ENCODE measurements at regions not wholly inside any gene's neighbourhood (a gene's known extent, or its start where the extent isn't known, plus 50 kb on each side); places are given as distances from the start of the nearest gene placed in this dataset.

DNA sequence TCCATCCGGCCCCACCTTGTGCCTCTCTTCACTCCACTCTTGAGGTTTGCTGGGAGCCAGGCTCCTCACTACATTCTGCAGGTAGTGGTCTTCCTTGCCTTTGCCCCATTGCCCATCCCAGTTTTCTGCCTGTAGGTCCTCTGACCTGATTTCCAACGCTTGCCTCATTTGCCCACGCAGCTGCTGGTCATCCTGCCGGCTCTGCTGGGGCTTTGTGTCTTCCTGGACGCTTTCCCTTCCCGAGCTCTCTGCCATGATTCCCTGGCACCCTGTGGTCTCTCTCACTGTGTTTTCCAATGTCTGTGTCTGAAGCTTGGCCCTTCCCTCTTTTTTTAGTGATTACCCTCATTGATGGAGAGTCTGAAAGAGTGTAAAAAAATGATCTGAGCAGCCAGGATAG is 451.6 kb downstream of the UTRN start:
- Histone ChIP-seq H3K4me2 (ENCODE audit: low read depth, low read length, poor library complexity, severe bottlenecking) (no peak overlapping the region), H3K27me3 (ENCODE audit: low read length) (no peaks in the 10 kb centered on the region), H3K27ac (ENCODE audit: low read length) (no peak overlapping the region), H4K20me1 (ENCODE audit: insufficient read depth, low read depth, low read length) (no peaks in the 10 kb centered on the region), H3K4me3 (ENCODE audit: low read length) (no peak overlapping the region), H3K4me1 (ENCODE audit: low read length) (no peaks in the 10 kb centered on the region), H3K9me3 (ENCODE audit: low read length) (no peaks in the 10 kb centered on the region), H2AFZ (ENCODE audit: low read length) (no peak overlapping the region), H3K9me2 (replicated peaks; ENCODE audit: insufficient read depth, low read length) (no peaks in the 10 kb centered on the region), H3K9ac (ENCODE audit: low read length) (no peak overlapping the region), H3K79me2 (ENCODE audit: low read length) (no peaks in the 10 kb centered on the region), H3K36me3 (ENCODE audit: insufficient read depth, low read length) (no peaks in the 10 kb centered on the region)
- DNase-seq, result no peak

DNA sequence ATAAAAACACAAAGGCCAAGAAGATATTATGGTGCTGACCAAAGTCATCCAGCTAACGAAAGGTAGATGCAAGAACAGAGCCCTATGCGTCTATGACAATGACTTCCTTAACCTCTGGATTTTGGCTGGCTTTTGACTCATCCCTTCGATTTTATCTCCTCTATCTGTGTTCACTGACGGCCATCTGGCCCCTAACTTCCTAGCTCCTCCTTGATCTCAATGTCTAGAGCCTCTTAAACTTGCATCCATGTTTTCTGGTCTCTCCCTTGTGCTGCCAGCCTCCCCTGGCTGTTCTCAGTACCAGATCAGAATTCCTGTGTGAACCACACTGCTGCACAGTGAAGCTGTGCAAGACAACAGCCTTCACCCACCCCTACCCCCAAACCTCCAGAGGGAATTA is 452.9 kb downstream of the UTRN start:
- H3K9me3 ChIP-seq (ENCODE audit: low read length), result no peaks in the 10 kb centered on the region
- no peaks in the 10 kb centered on the region for H4K20me1 ChIP-seq (ENCODE audit: insufficient read depth, low read depth, low read length)
- no peaks in the 10 kb centered on the region for H3K4me1 ChIP-seq (ENCODE audit: low read length)
- no peaks in the 10 kb centered on the region for H3K79me2 ChIP-seq (ENCODE audit: low read length)
- H3K9ac ChIP-seq (ENCODE audit: low read length), result no peak overlapping the region
- no peak overlapping the region for H3K4me2 ChIP-seq (ENCODE audit: low read depth, low read length, poor library complexity, severe bottlenecking)
- no peak overlapping the region for H2AFZ ChIP-seq (ENCODE audit: low read length)
- no peak for DNase-seq
- no peaks in the 10 kb centered on the region for H3K27me3 ChIP-seq (ENCODE audit: low read length)
- no peaks in the 10 kb centered on the region for H3K9me2 ChIP-seq (replicated peaks; ENCODE audit: insufficient read depth, low read length)
- H3K4me3 ChIP-seq (ENCODE audit: low read length), result no peak overlapping the region
- H3K36me3 ChIP-seq (ENCODE audit: insufficient read depth, low read length), result no peaks in the 10 kb centered on the region
- no peak overlapping the region for H3K27ac ChIP-seq (ENCODE audit: low read length)

DNA sequence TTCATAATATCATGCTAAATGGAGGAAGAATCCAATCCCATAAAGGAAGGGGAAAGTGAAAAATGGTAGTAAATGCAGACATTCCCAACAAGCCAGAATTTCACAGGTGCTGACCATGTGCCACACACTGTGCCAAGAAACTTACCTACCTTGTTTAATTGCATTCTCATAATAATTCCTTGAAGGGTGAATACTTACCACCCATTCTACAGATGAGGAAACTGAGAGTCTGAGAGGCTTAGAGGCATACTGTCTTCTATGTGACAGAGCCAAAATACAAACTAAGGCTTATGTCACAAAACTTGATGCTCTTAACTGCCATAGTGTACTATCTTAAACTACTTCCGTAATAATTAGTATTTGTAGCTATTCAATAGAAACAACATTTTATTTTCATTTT is 454.7 kb downstream of the UTRN start:
- H3K9ac ChIP-seq (ENCODE audit: low read length), result no peak overlapping the region
- no peaks in the 10 kb centered on the region for H4K20me1 ChIP-seq (ENCODE audit: insufficient read depth, low read depth, low read length)
- H3K27me3 ChIP-seq (ENCODE audit: low read length), result no peaks in the 10 kb centered on the region

DNA sequence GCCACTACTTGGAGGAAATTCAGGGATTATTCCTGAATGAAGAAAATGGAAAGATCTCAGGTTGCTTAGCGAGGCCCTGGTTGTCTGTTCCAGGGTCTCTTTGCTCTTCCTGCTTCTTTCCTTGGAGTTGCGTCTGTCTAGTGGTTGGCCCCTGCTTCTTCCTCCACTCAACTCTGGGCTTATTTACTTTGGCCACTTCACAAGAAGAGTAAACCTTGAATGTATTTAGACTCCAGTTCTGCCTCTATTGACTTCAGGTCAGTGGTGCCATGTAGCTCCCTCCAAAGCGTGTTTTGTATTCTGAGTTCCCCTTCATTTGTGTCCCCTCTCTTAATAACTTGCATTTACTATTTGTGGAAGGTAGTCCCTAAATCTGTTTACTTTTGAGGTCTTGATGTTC is 456.5 kb downstream of the UTRN start:
- Histone ChIP-seq H3K4me3 (ENCODE audit: low read length) (no peak overlapping the region), H3K9me2 (replicated peaks; ENCODE audit: insufficient read depth, low read length) (no peaks in the 10 kb centered on the region), H3K4me1 (ENCODE audit: low read length) (no peaks in the 10 kb centered on the region), H2AFZ (ENCODE audit: low read length) (no peak overlapping the region), H3K79me2 (ENCODE audit: low read length) (no peaks in the 10 kb centered on the region), H3K27ac (ENCODE audit: low read length) (no peak overlapping the region), H3K9me3 (ENCODE audit: low read length) (no peaks in the 10 kb centered on the region), H3K9ac (ENCODE audit: low read length) (no peak overlapping the region), H3K36me3 (ENCODE audit: insufficient read depth, low read length) (no peaks in the 10 kb centered on the region), H3K27me3 (ENCODE audit: low read length) (no peaks in the 10 kb centered on the region), H4K20me1 (ENCODE audit: insufficient read depth, low read depth, low read length) (no peaks in the 10 kb centered on the region), H3K4me2 (ENCODE audit: low read depth, low read length, poor library complexity, severe bottlenecking) (no peak overlapping the region)
- no peak for DNase-seq

More for the DNA sequence above, 454.7 kb downstream of the UTRN start:
- Histone ChIP-seq H3K4me3 (ENCODE audit: low read length) (no peak overlapping the region), H3K4me2 (ENCODE audit: low read depth, low read length, poor library complexity, severe bottlenecking) (no peak overlapping the region), H3K9me3 (ENCODE audit: low read length) (no peaks in the 10 kb centered on the region), H3K9me2 (replicated peaks; ENCODE audit: insufficient read depth, low read length) (no peaks in the 10 kb centered on the region), H2AFZ (ENCODE audit: low read length) (no peak overlapping the region), H3K4me1 (ENCODE audit: low read length) (no peaks in the 10 kb centered on the region), H3K79me2 (ENCODE audit: low read length) (no peaks in the 10 kb centered on the region), H3K36me3 (ENCODE audit: insufficient read depth, low read length) (no peaks in the 10 kb centered on the region), H3K27ac (ENCODE audit: low read length) (no peak overlapping the region)
- no peak for DNase-seq

DNA sequence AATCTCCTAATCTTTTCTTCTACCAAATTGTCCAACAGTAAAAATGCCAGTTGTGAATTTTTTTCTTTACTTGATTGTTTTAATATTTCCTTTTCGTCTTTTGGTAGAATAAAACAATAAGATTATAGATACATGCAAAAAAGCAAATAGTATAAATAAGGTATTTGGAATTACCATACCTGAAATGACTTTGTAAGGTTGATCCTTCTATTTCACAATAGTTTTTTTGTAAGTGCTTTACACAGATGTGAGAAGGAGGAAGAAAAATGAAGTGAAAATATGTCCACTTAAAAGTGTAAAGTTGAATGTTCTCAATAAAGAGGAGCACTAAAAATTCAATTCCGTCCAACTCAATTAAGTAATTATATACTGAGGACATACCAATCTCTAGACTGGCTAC is 457.6 kb downstream of the UTRN start:
- Histone ChIP-seq H3K79me2 (ENCODE audit: low read length) (no peaks in the 10 kb centered on the region), H3K9ac (ENCODE audit: low read length) (no peak overlapping the region), H3K27me3 (ENCODE audit: low read length) (no peaks in the 10 kb centered on the region), H2AFZ (ENCODE audit: low read length) (no peak overlapping the region), H3K9me3 (ENCODE audit: low read length) (no peaks in the 10 kb centered on the region), H3K4me3 (ENCODE audit: low read length) (no peak overlapping the region), H3K4me2 (ENCODE audit: low read depth, low read length, poor library complexity, severe bottlenecking) (no peak overlapping the region), H3K27ac (ENCODE audit: low read length) (no peak overlapping the region), H3K4me1 (ENCODE audit: low read length) (no peaks in the 10 kb centered on the region), H4K20me1 (ENCODE audit: insufficient read depth, low read depth, low read length) (no peaks in the 10 kb centered on the region), H3K36me3 (ENCODE audit: insufficient read depth, low read length) (no peaks in the 10 kb centered on the region), H3K9me2 (replicated peaks; ENCODE audit: insufficient read depth, low read length) (no peaks in the 10 kb centered on the region)
- DNase-seq, result no peak

DNA sequence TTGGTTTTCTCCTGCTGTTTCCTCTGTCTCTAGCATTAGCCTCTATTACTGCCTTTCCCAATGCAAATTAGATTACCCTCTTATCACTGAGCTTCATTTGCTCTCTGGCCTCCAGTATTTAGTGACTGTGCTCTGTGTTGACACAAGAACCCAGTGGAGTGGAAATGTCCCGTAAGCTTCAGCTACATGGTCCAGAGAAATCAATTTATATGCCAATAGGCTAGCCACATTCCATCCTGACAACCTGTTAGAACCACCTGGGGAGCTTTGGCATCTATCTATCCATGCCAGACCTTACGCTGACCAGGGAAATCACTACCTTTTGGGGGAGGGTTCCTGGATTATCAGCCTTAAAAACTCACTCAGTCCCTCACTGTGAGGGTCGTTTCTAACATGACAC is 459.6 kb downstream of the UTRN start:
- no peak overlapping the region for H3K4me3 ChIP-seq (ENCODE audit: low read length)
- H3K9me2 ChIP-seq (replicated peaks; ENCODE audit: insufficient read depth, low read length), result no peaks in the 10 kb centered on the region
- no peaks in the 10 kb centered on the region for H4K20me1 ChIP-seq (ENCODE audit: insufficient read depth, low read depth, low read length)
- H3K79me2 ChIP-seq (ENCODE audit: low read length), result no peaks in the 10 kb centered on the region
- no peak overlapping the region for H2AFZ ChIP-seq (ENCODE audit: low read length)
- DNase-seq, result no peak
- H3K9me3 ChIP-seq (ENCODE audit: low read length), result no peaks in the 10 kb centered on the region
- H3K4me2 ChIP-seq (ENCODE audit: low read depth, low read length, poor library complexity, severe bottlenecking), result no peak overlapping the region
- no peaks in the 10 kb centered on the region for H3K4me1 ChIP-seq (ENCODE audit: low read length)
- no peak overlapping the region for H3K9ac ChIP-seq (ENCODE audit: low read length)
- H3K27ac ChIP-seq (ENCODE audit: low read length), result no peak overlapping the region
- no peaks in the 10 kb centered on the region for H3K27me3 ChIP-seq (ENCODE audit: low read length)
- no peaks in the 10 kb centered on the region for H3K36me3 ChIP-seq (ENCODE audit: insufficient read depth, low read length)

DNA sequence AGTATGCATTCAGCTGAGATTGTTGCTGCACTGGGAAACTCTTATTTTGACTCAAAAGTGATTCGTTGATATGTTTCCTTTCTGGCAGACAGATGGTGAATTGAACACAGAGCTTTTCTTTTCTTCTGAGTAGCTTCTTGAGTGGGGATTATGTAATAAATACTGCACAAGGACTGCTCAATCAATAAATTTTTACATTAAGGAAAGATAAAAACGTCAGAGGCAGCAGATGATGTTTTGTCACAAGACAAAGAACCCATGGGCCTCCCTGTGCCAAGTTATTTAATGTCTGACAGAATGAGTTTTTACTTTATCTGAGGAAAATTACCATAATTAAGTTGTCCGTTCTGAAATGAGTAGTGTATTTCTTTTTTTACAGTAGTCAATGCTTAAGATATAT is 460.3 kb downstream of the UTRN start:
- Histone ChIP-seq H4K20me1 (ENCODE audit: insufficient read depth, low read depth, low read length) (no peaks in the 10 kb centered on the region), H3K9me2 (replicated peaks; ENCODE audit: insufficient read depth, low read length) (no peaks in the 10 kb centered on the region), H3K4me3 (ENCODE audit: low read length) (no peak overlapping the region), H3K9ac (ENCODE audit: low read length) (no peak overlapping the region), H3K27me3 (ENCODE audit: low read length) (no peaks in the 10 kb centered on the region), H3K9me3 (ENCODE audit: low read length) (no peaks in the 10 kb centered on the region), H3K4me1 (ENCODE audit: low read length) (no peaks in the 10 kb centered on the region), H3K27ac (ENCODE audit: low read length) (no peak overlapping the region), H2AFZ (ENCODE audit: low read length) (no peak overlapping the region), H3K4me2 (ENCODE audit: low read depth, low read length, poor library complexity, severe bottlenecking) (no peak overlapping the region), H3K79me2 (ENCODE audit: low read length) (no peaks in the 10 kb centered on the region), H3K36me3 (ENCODE audit: insufficient read depth, low read length) (no peaks in the 10 kb centered on the region)
- DNase-seq, result no peak

DNA sequence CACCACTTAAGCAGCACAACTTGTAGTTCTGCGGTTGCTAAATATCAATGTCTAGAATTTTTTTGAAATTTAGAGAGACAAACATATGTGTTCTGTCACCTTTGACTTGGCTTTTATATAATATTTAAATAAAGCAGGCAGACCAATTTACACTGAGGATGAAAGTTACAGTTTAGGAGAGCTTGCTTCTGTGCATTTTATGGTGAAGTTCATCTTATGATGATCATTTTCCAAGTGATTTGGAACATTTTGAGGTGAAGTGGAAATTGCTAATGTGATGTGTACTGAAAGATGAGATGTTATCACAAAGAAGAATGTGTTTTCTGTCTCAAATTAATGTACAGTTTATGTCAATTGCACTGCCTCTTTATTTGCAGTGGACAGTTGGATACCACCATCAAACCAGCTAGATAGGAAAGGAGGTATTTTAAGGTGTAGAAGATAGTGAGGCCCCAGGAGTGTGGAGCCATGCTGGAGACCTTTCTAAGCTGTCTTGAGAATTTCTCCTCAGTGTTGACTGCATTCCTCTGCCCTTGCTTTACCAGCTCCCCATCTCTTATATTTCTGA is 461.9 kb downstream of the UTRN start:
- Histone ChIP-seq H4K20me1 (ENCODE audit: insufficient read depth, low read depth, low read length) (no peaks in the 10 kb centered on the region), H3K4me1 (ENCODE audit: low read length) (no peaks in the 10 kb centered on the region)

DNA sequence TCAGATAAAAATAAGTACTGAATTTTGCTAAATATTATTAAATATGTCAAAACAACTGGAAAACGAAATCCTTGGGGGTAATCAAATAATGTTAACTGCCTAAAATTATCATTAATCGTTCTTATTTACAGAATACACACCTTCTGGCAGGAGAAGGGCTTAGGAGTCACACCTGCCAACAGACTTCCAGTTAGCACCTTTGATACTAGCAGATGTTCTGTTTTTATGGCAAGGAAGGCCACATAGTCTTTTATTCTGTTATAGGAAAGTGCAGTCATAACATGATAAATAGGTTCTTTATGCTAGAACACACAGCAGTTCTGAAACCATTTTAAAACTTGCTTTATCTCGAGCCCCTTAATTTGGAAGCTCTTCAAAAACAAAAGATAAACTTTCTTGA is 464.1 kb downstream of the UTRN start:
- H3K36me3 ChIP-seq (ENCODE audit: insufficient read depth, low read length), result no peaks in the 10 kb centered on the region
- no peak overlapping the region for H3K27ac ChIP-seq (ENCODE audit: low read length)
- H3K4me3 ChIP-seq (ENCODE audit: low read length), result no peak overlapping the region
- H3K4me2 ChIP-seq (ENCODE audit: low read depth, low read length, poor library complexity, severe bottlenecking), result no peak overlapping the region
- no peak overlapping the region for H3K9ac ChIP-seq (ENCODE audit: low read length)
- no peak for DNase-seq
- peaks cover 15% of the 10 kb centered on the region for H3K4me1 ChIP-seq (ENCODE audit: low read length)
- H2AFZ ChIP-seq (ENCODE audit: low read length), result no peak overlapping the region
- H3K79me2 ChIP-seq (ENCODE audit: low read length), result no peaks in the 10 kb centered on the region
- no peaks in the 10 kb centered on the region for H4K20me1 ChIP-seq (ENCODE audit: insufficient read depth, low read depth, low read length)
- H3K27me3 ChIP-seq (ENCODE audit: low read length), result no peaks in the 10 kb centered on the region
- no peaks in the 10 kb centered on the region for H3K9me2 ChIP-seq (replicated peaks; ENCODE audit: insufficient read depth, low read length)
- no peaks in the 10 kb centered on the region for H3K9me3 ChIP-seq (ENCODE audit: low read length)

More for the DNA sequence above, 461.9 kb downstream of the UTRN start:
- no peaks in the 10 kb centered on the region for H3K9me2 ChIP-seq (replicated peaks; ENCODE audit: insufficient read depth, low read length)
- H3K4me2 ChIP-seq (ENCODE audit: low read depth, low read length, poor library complexity, severe bottlenecking), result no peak overlapping the region
- H3K27ac ChIP-seq (ENCODE audit: low read length), result no peak overlapping the region
- DNase-seq, result no peak
- H3K9ac ChIP-seq (ENCODE audit: low read length), result no peak overlapping the region
- no peaks in the 10 kb centered on the region for H3K27me3 ChIP-seq (ENCODE audit: low read length)
- H3K9me3 ChIP-seq (ENCODE audit: low read length), result no peaks in the 10 kb centered on the region
- no peak overlapping the region for H3K4me3 ChIP-seq (ENCODE audit: low read length)
- no peaks in the 10 kb centered on the region for H3K36me3 ChIP-seq (ENCODE audit: insufficient read depth, low read length)
- H2AFZ ChIP-seq (ENCODE audit: low read length), result no peak overlapping the region
- no peaks in the 10 kb centered on the region for H3K79me2 ChIP-seq (ENCODE audit: low read length)
